HCT116 (cell line): ENCODE measurements at regions not wholly inside any gene's neighbourhood (a gene's known extent, or its start where the extent isn't known, plus 50 kb on each side); places are given as distances from the start of the nearest gene placed in this dataset.

Experiments used
- ATAC-seq: fragments of 200-7000 bp; cut with Tn5 transposase; 2 replicates; pipeline ENCODE4 v1.9.1; 2020; ENCODE audit warnings: mild to moderate bottlenecking, moderate library complexity
- BruUV-seq: library from RNA; stranded (reverse); fragments of 400-500 nt; replicated peaks from 2 replicates; lab custom pipeline; 2021; lab: Mats Ljungman, UMichigan
- CTCF ChIA-PET: fragments of 300-600 bp; sonication (Branson Sonifier 250); formaldehyde crosslinking; loops from one replicate; lab custom pipeline; 2021; ENCODE audit warnings: antibody characterized with exemption; lab: Charles Lee
- POLR2A ChIA-PET: fragments of 300-600, 350-600 bp; sonication (Branson Sonifier 250); formaldehyde crosslinking; loops from one replicate; lab custom pipeline; 2021; ENCODE audit warnings: antibody characterized with exemption; lab: Charles Lee
- RAD21 ChIA-PET, 2 experiments: fragments of 300-600 bp; sonication (Branson Sonifier 250); formaldehyde crosslinking; loops; one replicate each; lab custom pipeline; 2023; ENCODE audit warnings: low total read pairs in 2 of 2; ENCODE audit not compliant: uncharacterized antibody in 2 of 2, unreplicated experiment in 2 of 2, low non-redundant PET in 1 of 2; lab: Charles Lee
- DNase-seq: peaks from one replicate; pipeline ENCODE4 v3.0.0-alpha.2; 2010; ENCODE audit warnings: low read depth, low spot score
- H2AFZ ChIP-seq: fragments of 200-600 bp; shearing (Covaris generic), sonication (generic); 2 replicates; pipeline ENCODE4 v1.6.1; 2017; ENCODE audit warnings: low read depth, mixed run types, mixed read lengths, antibody characterized with exemption, low read length; ENCODE audit not compliant: poor library complexity, severe bottlenecking
- H3K27ac ChIP-seq: 2 replicates; pipeline ENCODE4 v1.5.1; 2012; ENCODE audit warnings: low read depth, low read length
- H3K27me3 ChIP-seq: fragments of 200-600 bp; sonication (generic); 2 replicates; pipeline ENCODE4 v1.6.1; 2016; ENCODE audit warnings: mixed run types, low read length, mixed read lengths; ENCODE audit not compliant: insufficient read depth
- H3K36me3 ChIP-seq, 2 experiments: fragments of 200-500 bp in 1 of 2; fragments of 200-600 bp in 1 of 2; sonication (Bioruptor generic) in 1 of 2; sonication (generic) in 1 of 2; 2 replicates each; pipeline versions ENCODE4 v1.5.1 to v1.6.1; 2014 to 2016; ENCODE audit warnings: low read length in 2 of 2, inconsistent platforms in 1 of 2, mixed read lengths in 1 of 2, mixed run types in 1 of 2; ENCODE audit not compliant: insufficient read depth in 2 of 2, control insufficient read depth in 1 of 2
- H3K4me1 ChIP-seq, 2 experiments: fragments of 200-600 bp in 1 of 2; sonication (generic) in 1 of 2; 2 replicates each; pipeline versions ENCODE4 v1.5.1 to v1.6.1; 2012 to 2017; ENCODE audit warnings: low read length in 2 of 2, inconsistent platforms in 1 of 2, mild to moderate bottlenecking in 1 of 2, mixed read lengths in 1 of 2, mixed run types in 1 of 2, moderate library complexity in 1 of 2; ENCODE audit not compliant: insufficient read depth in 2 of 2, control insufficient read depth in 1 of 2
- H3K4me2 ChIP-seq: fragments of 200-600 bp; sonication (generic); 2 replicates; pipeline ENCODE4 v1.6.1; 2017; ENCODE audit warnings: mixed run types, low read length, mixed read lengths
- H3K4me3 ChIP-seq, 2 experiments: fragments of 200-600 bp in 1 of 2; sonication (generic) in 1 of 2; replicated peaks in 1 of 2; 2 replicates each; pipeline ENCODE4 v1.5.1; 2011 to 2016; ENCODE audit warnings: low read length in 2 of 2, control low read depth in 1 of 2, low read depth in 1 of 2, mild to moderate bottlenecking in 1 of 2, mixed read lengths in 1 of 2, mixed run types in 1 of 2
- H3K79me2 ChIP-seq: fragments of 200-600 bp; sonication (generic); 2 replicates; pipeline ENCODE4 v1.6.1; 2017; ENCODE audit warnings: mild to moderate bottlenecking, mixed run types, low read length, moderate library complexity, mixed read lengths; ENCODE audit not compliant: insufficient read depth
- H3K9ac ChIP-seq: fragments of 200-600 bp; sonication (generic); 2 replicates; pipeline ENCODE4 v1.6.1; 2016; ENCODE audit warnings: low read length, mixed read lengths
- H3K9me2 ChIP-seq: fragments of 200-600 bp; sonication (generic), shearing (Covaris generic); 2 replicates; pipeline ENCODE4 v1.6.1; 2017; ENCODE audit warnings: mixed run types, mild to moderate bottlenecking, moderate library complexity; ENCODE audit not compliant: insufficient read depth
- H3K9me3 ChIP-seq, 2 experiments: fragments of 200-500 bp in 1 of 2; fragments of 200-600 bp in 1 of 2; sonication (Bioruptor generic) in 1 of 2; sonication (generic) in 1 of 2; 2 replicates each; pipeline ENCODE4 v1.6.1; 2014 to 2017; ENCODE audit warnings: low read length in 2 of 2, mixed read lengths in 2 of 2, inconsistent platforms in 1 of 2, low read depth in 1 of 2, mild to moderate bottlenecking in 1 of 2, mixed run types in 1 of 2, moderate library complexity in 1 of 2; ENCODE audit not compliant: control insufficient read depth in 1 of 2, insufficient read depth in 1 of 2
- H4K20me1 ChIP-seq: fragments of 200-600 bp; sonication (generic), shearing (Covaris generic); 2 replicates; pipeline ENCODE4 v1.6.1; 2017; ENCODE audit warnings: mixed run types, mild to moderate bottlenecking, moderate library complexity; ENCODE audit not compliant: insufficient read depth
- CEBPB ChIP-seq: IDR thresholded peaks from 2 replicates; pipeline ENCODE4 v1.6.1; 2012; ENCODE audit warnings: low read depth
- EGR1 ChIP-seq: IDR thresholded peaks from 2 replicates; pipeline ENCODE4 v1.6.1; 2012; ENCODE audit warnings: low read depth
- ELF1 ChIP-seq: IDR thresholded peaks from 2 replicates; pipeline ENCODE4 v1.6.1; 2012; ENCODE audit warnings: low read depth, borderline replicate concordance
- EZH2 ChIP-seq: fragments of 200-600 bp; sonication (generic); IDR thresholded peaks from 2 replicates; pipeline ENCODE4 v1.6.1; 2017; ENCODE audit warnings: antibody characterized with exemption, mixed run types
- FOSL1 ChIP-seq: IDR thresholded peaks from 2 replicates; pipeline ENCODE4 v1.6.1; 2012; ENCODE audit warnings: low read depth
- JUND ChIP-seq: IDR thresholded peaks from 2 replicates; pipeline ENCODE4 v1.6.1; 2012
- POLR2A ChIP-seq: IDR thresholded peaks from 2 replicates; pipeline ENCODE4 v1.7.0; 2011; ENCODE audit warnings: borderline replicate concordance; ENCODE audit not compliant: insufficient read depth, insufficient read length; ENCODE audit errors: extremely low read depth
- POLR2AphosphoS5 ChIP-seq: IDR thresholded peaks from 2 replicates; pipeline ENCODE4 v1.6.1; 2011; ENCODE audit warnings: mild to moderate bottlenecking, low read depth, low read length, moderate library complexity
- RAD21 ChIP-seq: IDR thresholded peaks from 2 replicates; pipeline ENCODE4 v1.6.1; 2012; ENCODE audit warnings: low read depth, mild to moderate bottlenecking
- SIN3A ChIP-seq: IDR thresholded peaks from 2 replicates; pipeline ENCODE4 v1.6.1; 2012; ENCODE audit warnings: low read depth
- SP1 ChIP-seq: IDR thresholded peaks from 2 replicates; pipeline ENCODE4 v1.6.1; 2012; ENCODE audit warnings: low read depth
- SRF ChIP-seq: IDR thresholded peaks from 2 replicates; pipeline ENCODE4 v1.6.1; 2012; ENCODE audit warnings: low read depth
- TCF7L2 ChIP-seq: IDR thresholded peaks from 2 replicates; pipeline ENCODE4 v1.7.0; 2011; ENCODE audit warnings: borderline replicate concordance, inconsistent platforms; ENCODE audit not compliant: insufficient read depth, insufficient read length; ENCODE audit errors: extremely low read depth
- YY1 ChIP-seq: IDR thresholded peaks from 2 replicates; pipeline ENCODE4 v1.6.1; 2011; ENCODE audit warnings: low read length, low read depth, moderate library complexity, mild to moderate bottlenecking; ENCODE audit not compliant: insufficient replicate concordance; ENCODE audit errors: extremely low read depth
- ZFX ChIP-seq: fragments of 450-650 bp; IDR thresholded peaks from 2 replicates; pipeline ENCODE4 v1.6.1; 2017
- ZNF274 ChIP-seq: fragments of 200-500 bp; sonication (Bioruptor generic); IDR thresholded peaks from 2 replicates; pipeline ENCODE4 v1.6.1; 2014; ENCODE audit warnings: mild to moderate bottlenecking, low read depth, low read length, inconsistent platforms
- intact Hi-C: fragments of 100-400 bp; cut with micrococcal nuclease; formaldehyde crosslinking; loops from 2 replicates; pipeline ENCODE4 v1.10.0; 2022
- TF ChIP-seq, protein P1 (sequence below): IDR thresholded peaks from 2 replicates; pipeline ENCODE4 v1.6.1; 2012
- TF ChIP-seq, protein P2 (sequence below): IDR thresholded peaks from 2 replicates; pipeline ENCODE4 v1.6.1; 2011; ENCODE audit warnings: mild to moderate bottlenecking, low read length, moderate library complexity; ENCODE audit not compliant: insufficient replicate concordance; ENCODE audit errors: extremely low read depth
- TF ChIP-seq, protein P3 (sequence below): IDR thresholded peaks from 2 replicates; pipeline ENCODE4 v1.6.1; 2012
- TF ChIP-seq, protein P4 (sequence below): IDR thresholded peaks from 2 replicates; pipeline ENCODE4 v1.6.1; 2012; ENCODE audit warnings: low read depth

DNA sequence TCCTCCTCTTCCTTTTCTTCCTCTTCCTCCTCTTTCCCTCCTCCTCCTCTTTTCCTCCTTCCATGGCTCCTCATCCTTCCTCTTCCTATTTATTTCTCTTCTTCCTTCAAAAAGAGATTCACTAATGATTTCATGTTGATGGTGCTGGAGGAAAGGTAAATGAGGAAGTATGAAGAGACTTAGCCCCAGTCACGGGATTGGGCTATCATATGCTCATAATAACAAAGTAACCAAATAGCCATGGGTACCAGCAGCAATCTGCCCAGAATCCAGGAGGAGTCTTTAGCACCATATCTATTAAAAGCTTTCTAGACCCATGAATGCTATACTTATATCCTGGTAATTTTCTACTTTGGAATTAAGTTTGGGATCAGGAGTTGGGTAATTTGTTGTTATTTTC, 910.9 kb upstream of the MAP3K7 start:
- Histone ChIP-seq H3K79me2 (no peaks in the 10 kb centered on the region), H3K27me3 (no peaks in the 10 kb centered on the region), H3K27ac (no peak overlapping the region), H3K36me3 (no peaks in the 10 kb centered on the region), H4K20me1 (no peaks in the 10 kb centered on the region), H2AFZ (no peak overlapping the region), H3K9ac (no peak overlapping the region), H3K9me3 (peaks cover 0 to 19% of the 10 kb centered on the region in 2 experiments; a peak in 2 of 4 replicates), H3K4me3 (no peak overlapping the region), H3K9me2 (no peaks in the 10 kb centered on the region), H3K4me1 (no peaks in the 10 kb centered on the region), H3K4me2 (no peak overlapping the region)
- no peak for DNase-seq
- CTCF ChIA-PET: no interaction called here
- ATAC-seq: no peak
- TF ChIP-seq, protein P1, sequence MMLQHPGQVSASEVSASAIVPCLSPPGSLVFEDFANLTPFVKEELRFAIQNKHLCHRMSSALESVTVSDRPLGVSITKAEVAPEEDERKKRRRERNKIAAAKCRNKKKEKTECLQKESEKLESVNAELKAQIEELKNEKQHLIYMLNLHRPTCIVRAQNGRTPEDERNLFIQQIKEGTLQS: no peak
- TF ChIP-seq POLR2AphosphoS5 (no peak), ZNF274 (no peak), SRF (no peak), YY1 (no peak), ELF1 (no peak), POLR2A (no peak), CEBPB (no peak), FOSL1 (no peak), EZH2 (no peak), ZFX (no peak), EGR1 (no peak), JUND (no peak), TCF7L2 (no peak), RAD21 (no peak), SIN3A (no peak), SP1 (no peak)
- TF ChIP-seq, protein P2, sequence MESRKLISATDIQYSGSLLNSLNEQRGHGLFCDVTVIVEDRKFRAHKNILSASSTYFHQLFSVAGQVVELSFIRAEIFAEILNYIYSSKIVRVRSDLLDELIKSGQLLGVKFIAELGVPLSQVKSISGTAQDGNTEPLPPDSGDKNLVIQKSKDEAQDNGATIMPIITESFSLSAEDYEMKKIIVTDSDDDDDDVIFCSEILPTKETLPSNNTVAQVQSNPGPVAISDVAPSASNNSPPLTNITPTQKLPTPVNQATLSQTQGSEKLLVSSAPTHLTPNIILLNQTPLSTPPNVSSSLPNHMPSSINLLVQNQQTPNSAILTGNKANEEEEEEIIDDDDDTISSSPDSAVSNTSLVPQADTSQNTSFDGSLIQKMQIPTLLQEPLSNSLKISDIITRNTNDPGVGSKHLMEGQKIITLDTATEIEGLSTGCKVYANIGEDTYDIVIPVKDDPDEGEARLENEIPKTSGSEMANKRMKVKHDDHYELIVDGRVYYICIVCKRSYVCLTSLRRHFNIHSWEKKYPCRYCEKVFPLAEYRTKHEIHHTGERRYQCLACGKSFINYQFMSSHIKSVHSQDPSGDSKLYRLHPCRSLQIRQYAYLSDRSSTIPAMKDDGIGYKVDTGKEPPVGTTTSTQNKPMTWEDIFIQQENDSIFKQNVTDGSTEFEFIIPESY: no peak
- TF ChIP-seq, protein P3, sequence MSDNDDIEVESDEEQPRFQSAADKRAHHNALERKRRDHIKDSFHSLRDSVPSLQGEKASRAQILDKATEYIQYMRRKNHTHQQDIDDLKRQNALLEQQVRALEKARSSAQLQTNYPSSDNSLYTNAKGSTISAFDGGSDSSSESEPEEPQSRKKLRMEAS: no peak
- TF ChIP-seq, protein P4, sequence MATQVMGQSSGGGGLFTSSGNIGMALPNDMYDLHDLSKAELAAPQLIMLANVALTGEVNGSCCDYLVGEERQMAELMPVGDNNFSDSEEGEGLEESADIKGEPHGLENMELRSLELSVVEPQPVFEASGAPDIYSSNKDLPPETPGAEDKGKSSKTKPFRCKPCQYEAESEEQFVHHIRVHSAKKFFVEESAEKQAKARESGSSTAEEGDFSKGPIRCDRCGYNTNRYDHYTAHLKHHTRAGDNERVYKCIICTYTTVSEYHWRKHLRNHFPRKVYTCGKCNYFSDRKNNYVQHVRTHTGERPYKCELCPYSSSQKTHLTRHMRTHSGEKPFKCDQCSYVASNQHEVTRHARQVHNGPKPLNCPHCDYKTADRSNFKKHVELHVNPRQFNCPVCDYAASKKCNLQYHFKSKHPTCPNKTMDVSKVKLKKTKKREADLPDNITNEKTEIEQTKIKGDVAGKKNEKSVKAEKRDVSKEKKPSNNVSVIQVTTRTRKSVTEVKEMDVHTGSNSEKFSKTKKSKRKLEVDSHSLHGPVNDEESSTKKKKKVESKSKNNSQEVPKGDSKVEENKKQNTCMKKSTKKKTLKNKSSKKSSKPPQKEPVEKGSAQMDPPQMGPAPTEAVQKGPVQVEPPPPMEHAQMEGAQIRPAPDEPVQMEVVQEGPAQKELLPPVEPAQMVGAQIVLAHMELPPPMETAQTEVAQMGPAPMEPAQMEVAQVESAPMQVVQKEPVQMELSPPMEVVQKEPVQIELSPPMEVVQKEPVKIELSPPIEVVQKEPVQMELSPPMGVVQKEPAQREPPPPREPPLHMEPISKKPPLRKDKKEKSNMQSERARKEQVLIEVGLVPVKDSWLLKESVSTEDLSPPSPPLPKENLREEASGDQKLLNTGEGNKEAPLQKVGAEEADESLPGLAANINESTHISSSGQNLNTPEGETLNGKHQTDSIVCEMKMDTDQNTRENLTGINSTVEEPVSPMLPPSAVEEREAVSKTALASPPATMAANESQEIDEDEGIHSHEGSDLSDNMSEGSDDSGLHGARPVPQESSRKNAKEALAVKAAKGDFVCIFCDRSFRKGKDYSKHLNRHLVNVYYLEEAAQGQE: no peak
- POLR2A ChIA-PET: no interaction called here
- BruUV-seq: no TSS peak
- RAD21 ChIA-PET: no interaction called here
- intact Hi-C loops: no loop called here
